ENCODE measurements at regions not wholly inside any gene's neighbourhood (a gene's known extent, or its start where the extent isn't known, plus 50 kb on each side); places are given as distances from the start of the nearest gene placed in this dataset.

DNA sequence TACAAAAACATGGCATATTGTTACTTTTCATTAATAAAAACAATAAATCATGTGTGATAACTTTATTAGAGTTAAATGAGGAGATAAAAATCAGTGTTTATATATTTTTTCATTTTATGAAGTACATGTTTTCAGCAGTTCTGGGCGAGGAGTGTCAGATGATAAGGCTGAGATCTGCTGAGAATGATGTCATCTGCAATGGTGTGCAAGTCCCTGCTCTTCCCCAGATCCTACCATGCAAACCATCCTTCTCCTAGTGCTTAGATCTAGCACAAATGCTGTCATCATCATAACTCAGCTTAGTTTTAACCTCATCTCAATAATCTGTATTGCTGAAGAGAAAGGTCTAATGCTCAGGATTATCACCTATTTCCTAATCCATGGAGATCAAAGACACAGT is 214.4 kb upstream of the DAB1 start:
- ChIA-PET CTCF (no interaction called here), POLR2A (no interaction called here)
- TF ChIP-seq POLR2AphosphoS5 (IDR thresholded peaks at IDR 0.05; ENCODE audit: low read depth, low read length): no peak
- TF ChIP-seq TCF12 (IDR thresholded peaks at IDR 0.05): no peak
- TF ChIP-seq NRF1 (IDR thresholded peaks at IDR 0.05; ENCODE audit: low read depth, low read length): no peak
- no peak for TF ChIP-seq YY1 (IDR thresholded peaks at IDR 0.05; ENCODE audit: low read depth)
- no peak for TF ChIP-seq GATA2 (CRISPR knock-in tag; IDR thresholded peaks at IDR 0.05)
- TF ChIP-seq MAX (IDR thresholded peaks at IDR 0.05; ENCODE audit: low read depth): no peak
- no peak for TF ChIP-seq EP300 (IDR thresholded peaks at IDR 0.05; ENCODE audit: borderline replicate concordance in 1 of 2, low read depth in 1 of 2, low read length in 1 of 2)
- TF ChIP-seq RFX5 (IDR thresholded peaks at IDR 0.05; ENCODE audit: low read length): no peak
- TF ChIP-seq CTCF (IDR thresholded peaks at IDR 0.05): no peak
- no peak for TF ChIP-seq ELF1 (IDR thresholded peaks at IDR 0.05)
- TF ChIP-seq FOSL2 (IDR thresholded peaks at IDR 0.05; ENCODE audit: borderline replicate concordance, low read depth): no peak
- no peak for TF ChIP-seq IRF3 (IDR thresholded peaks at IDR 0.05; ENCODE audit: low read depth, low read length)
- TF ChIP-seq SMC3 (IDR thresholded peaks at IDR 0.05; ENCODE audit: low read depth, low read length): no peak
- TF ChIP-seq NFIC (IDR thresholded peaks at IDR 0.05; ENCODE audit: borderline replicate concordance): no peak
- TF ChIP-seq, protein P1, sequence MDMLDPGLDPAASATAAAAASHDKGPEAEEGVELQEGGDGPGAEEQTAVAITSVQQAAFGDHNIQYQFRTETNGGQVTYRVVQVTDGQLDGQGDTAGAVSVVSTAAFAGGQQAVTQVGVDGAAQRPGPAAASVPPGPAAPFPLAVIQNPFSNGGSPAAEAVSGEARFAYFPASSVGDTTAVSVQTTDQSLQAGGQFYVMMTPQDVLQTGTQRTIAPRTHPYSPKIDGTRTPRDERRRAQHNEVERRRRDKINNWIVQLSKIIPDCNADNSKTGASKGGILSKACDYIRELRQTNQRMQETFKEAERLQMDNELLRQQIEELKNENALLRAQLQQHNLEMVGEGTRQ (IDR thresholded peaks at IDR 0.05; ENCODE audit: borderline replicate concordance, low read depth, low read length): no peak
- TF ChIP-seq USF1 (IDR thresholded peaks at IDR 0.05; ENCODE audit: borderline replicate concordance, low read depth): no peak
- Histone ChIP-seq H3K4me2 (no peak overlapping the region), H3K27ac (ENCODE audit: low read depth in 2 of 2, low read length in 1 of 2) (no peak overlapping the region), H3K79me2 (ENCODE audit: insufficient read depth) (no peaks in the 10 kb centered on the region), H3F3A (replicated peaks; ENCODE audit: insufficient read depth) (no peaks in the 10 kb centered on the region), H3K4me1 (ENCODE audit: control insufficient read depth in 1 of 2, insufficient read depth in 2 of 2, low read depth in 1 of 2, low read length in 1 of 2) (no peaks in the 10 kb centered on the region), H3K9me2 (no peaks in the 10 kb centered on the region), H3K27me3 (ENCODE audit: insufficient read depth) (no peaks in the 10 kb centered on the region), H3K9me3 (no peaks in the 10 kb centered on the region), H3K36me3 (replicated peaks in 1 of 2; ENCODE audit: control insufficient read depth in 1 of 2, insufficient read depth in 2 of 2, low read length in 1 of 2) (no peaks in the 10 kb centered on the region), H3K4me3 (ENCODE audit: low read depth in 2 of 2, low read length in 1 of 2) (no peak overlapping the region), H2AFZ (ENCODE audit: low read depth) (no peak overlapping the region), H3K9ac (no peak overlapping the region), H4K20me1 (ENCODE audit: insufficient read depth) (no peaks in the 10 kb centered on the region)
- WGBS (ENCODE audit: low lambda C conversion rate): 26% methylated on average over 1 of the region's 1 CpG
- DNase-seq: no peak

All from SK-N-SH (cell line).